ENCODE measurements at regions not wholly inside any gene's neighbourhood (a gene's known extent, or its start where the extent isn't known, plus 50 kb on each side); places are given as distances from the start of the nearest gene placed in this dataset.

GRCh38 chr9:786405-786804 lies 55.1 kb upstream of the DMRT1 start:
- Histone ChIP-seq H3K27ac (no peak overlapping the region), H3K4me3 (no peak overlapping the region), H3K4me1 (no peaks in the 10 kb centered on the region), H3K36me3 (no peaks in the 10 kb centered on the region), H3K9me3 (no peaks in the 10 kb centered on the region), H3K27me3 (no peaks in the 10 kb centered on the region)
- TF ChIP-seq POLR2A (IDR thresholded peaks at IDR 0.05), result no peak
- no peak for TF ChIP-seq CTCF (IDR thresholded peaks at IDR 0.05)
- WGBS (ENCODE audit: insufficient coverage, low coverage, low lambda C conversion rate, missing lambda C conversion rate), result 54% methylated on average over 5 of the region's 6 CpGs
- ATAC-seq (no peak), DNase-seq (no peak)
- intact Hi-C loops (cut with DNase I), result no loop called here

- Histone ChIP-seq H3K4me3 (no peak overlapping the region), H3K27ac (no peak overlapping the region), H3K9me3 (no peaks in the 10 kb centered on the region), H3K27me3 (no peaks in the 10 kb centered on the region), H3K4me1 (peaks cover 0 to 4% (median 0%) of the 10 kb centered on the region in 4 donors), H3K36me3 (no peaks in the 10 kb centered on the region)
- 89% methylated on average over 5 of the region's 6 CpGs for WGBS (ENCODE audit: insufficient coverage, low coverage, low lambda C conversion rate, missing lambda C conversion rate)
- intact Hi-C loops (cut with DNase I), result no loop called here
- DNase-seq (no peak), ATAC-seq (no peak)
- no peak for TF ChIP-seq POLR2A (IDR thresholded peaks at IDR 0.05)
These were observed 52.7 kb upstream of the DMRT1 start for GRCh38 chr9:788777-789176.

Small RNAs in the stretch of these regions (small RNA-seq; reads per million reads assigned to genes)
- gene AL392089.1, result 0 reads per million in 2 experiments
- gene RNU6-1327P, result 0 reads per million in 2 experiments
